Esophagus squamous epithelium (tissue), 4 donors: ENCODE measurements at regions not wholly inside any gene's neighbourhood (a gene's known extent, or its start where the extent isn't known, plus 50 kb on each side); places are given as distances from the start of the nearest gene placed in this dataset.

ENCODE experiments used
- POLR2A ChIP-seq, 4 donors: fragments of 450-650 bp; IDR thresholded peaks; one replicate each; pipeline ENCODE4 v1.6.1; 2017; ENCODE audit warnings: antibody characterized with exemption in 4 of 4, mild to moderate bottlenecking in 4 of 4, moderate library complexity in 3 of 4
- TF ChIP-seq, protein P1 (sequence below), 6 experiments: fragments of 450-650 bp in 4 of 6; fragments of 200-600 bp in 2 of 6; sonication (generic) in 2 of 6; IDR thresholded peaks; one replicate each; pipeline ENCODE4 v1.5.1; 2016 to 2019; ENCODE audit warnings: antibody characterized with exemption in 6 of 6, mild to moderate bottlenecking in 4 of 6, moderate library complexity in 4 of 6

- TF ChIP-seq, protein P1, sequence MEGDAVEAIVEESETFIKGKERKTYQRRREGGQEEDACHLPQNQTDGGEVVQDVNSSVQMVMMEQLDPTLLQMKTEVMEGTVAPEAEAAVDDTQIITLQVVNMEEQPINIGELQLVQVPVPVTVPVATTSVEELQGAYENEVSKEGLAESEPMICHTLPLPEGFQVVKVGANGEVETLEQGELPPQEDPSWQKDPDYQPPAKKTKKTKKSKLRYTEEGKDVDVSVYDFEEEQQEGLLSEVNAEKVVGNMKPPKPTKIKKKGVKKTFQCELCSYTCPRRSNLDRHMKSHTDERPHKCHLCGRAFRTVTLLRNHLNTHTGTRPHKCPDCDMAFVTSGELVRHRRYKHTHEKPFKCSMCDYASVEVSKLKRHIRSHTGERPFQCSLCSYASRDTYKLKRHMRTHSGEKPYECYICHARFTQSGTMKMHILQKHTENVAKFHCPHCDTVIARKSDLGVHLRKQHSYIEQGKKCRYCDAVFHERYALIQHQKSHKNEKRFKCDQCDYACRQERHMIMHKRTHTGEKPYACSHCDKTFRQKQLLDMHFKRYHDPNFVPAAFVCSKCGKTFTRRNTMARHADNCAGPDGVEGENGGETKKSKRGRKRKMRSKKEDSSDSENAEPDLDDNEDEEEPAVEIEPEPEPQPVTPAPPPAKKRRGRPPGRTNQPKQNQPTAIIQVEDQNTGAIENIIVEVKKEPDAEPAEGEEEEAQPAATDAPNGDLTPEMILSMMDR (IDR thresholded peaks at IDR 0.05): no peak
- no peak for TF ChIP-seq POLR2A (IDR thresholded peaks at IDR 0.05)
Observed at GRCh38 chr14:62253911-62254310, 491.7 kb downstream of the SNAPC1 start.
